ENCODE measurements at regions not wholly inside any gene's neighbourhood (a gene's known extent, or its start where the extent isn't known, plus 50 kb on each side); places are given as distances from the start of the nearest gene placed in this dataset.

GRCh38 chr9:13816837-13817236 is 497.1 kb downstream of the NFIB start:
- TF ChIP-seq CTCF (IDR thresholded peaks at IDR 0.05) = no peak
- no peak for TF ChIP-seq POLR2A (IDR thresholded peaks at IDR 0.05)

All from Peyer's patch (tissue), 4 donors.